22Rv1 (cell line): ENCODE measurements at regions not wholly inside any gene's neighbourhood (a gene's known extent, or its start where the extent isn't known, plus 50 kb on each side); places are given as distances from the start of the nearest gene placed in this dataset.

Experiments
- CTCF ChIP-seq: fragments of 450-650 bp; IDR thresholded peaks from 2 replicates; pipeline ENCODE4 v1.5.1; 2017; ENCODE audit warnings: mild to moderate bottlenecking
- ZFX ChIP-seq: fragments of 450-650 bp; IDR thresholded peaks from 2 replicates; pipeline ENCODE4 v1.6.1; 2017; ENCODE audit warnings: antibody characterized with exemption, borderline replicate concordance

GRCh38 chr1:219100059-219100458 lies 73.6 kb upstream of the LYPLAL1 start:
- no peak for TF ChIP-seq CTCF
- no peak for TF ChIP-seq ZFX
